Fibroblast of skin of right biceps (primary cell): ENCODE measurements at regions not wholly inside any gene's neighbourhood (a gene's known extent, or its start where the extent isn't known, plus 50 kb on each side); places are given as distances from the start of the nearest gene placed in this dataset.
"Not testable (repeated sequence)": the region's sequence is repeated elsewhere in the genome, so short reads cannot be mapped to it uniquely, and the experiment has no call there.

Experiments used
- DNase-seq: peaks from one replicate; pipeline ENCODE4 v3.0.0-alpha.2; 2013

DNA sequence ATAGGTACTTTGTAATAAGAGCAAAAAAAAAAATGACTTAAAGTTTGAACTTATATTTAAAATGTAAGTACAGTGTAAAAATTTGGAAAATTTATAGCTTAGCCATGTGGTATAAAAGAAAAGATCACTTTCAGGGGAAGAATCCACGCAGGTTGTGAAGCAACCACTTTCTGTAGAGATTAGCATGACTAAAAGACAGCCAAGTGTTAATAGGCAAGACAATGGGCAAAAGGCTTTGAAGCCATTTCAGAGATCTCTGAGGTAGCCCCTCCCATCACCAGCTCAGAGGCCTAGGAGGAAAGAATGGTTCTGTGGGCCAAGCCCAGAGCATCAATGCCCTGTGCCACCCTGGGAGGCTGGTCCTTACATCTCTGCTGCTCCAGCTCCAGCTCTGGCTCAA is 346.3 kb upstream of the CHD1 start:
- no peak for DNase-seq

DNA sequence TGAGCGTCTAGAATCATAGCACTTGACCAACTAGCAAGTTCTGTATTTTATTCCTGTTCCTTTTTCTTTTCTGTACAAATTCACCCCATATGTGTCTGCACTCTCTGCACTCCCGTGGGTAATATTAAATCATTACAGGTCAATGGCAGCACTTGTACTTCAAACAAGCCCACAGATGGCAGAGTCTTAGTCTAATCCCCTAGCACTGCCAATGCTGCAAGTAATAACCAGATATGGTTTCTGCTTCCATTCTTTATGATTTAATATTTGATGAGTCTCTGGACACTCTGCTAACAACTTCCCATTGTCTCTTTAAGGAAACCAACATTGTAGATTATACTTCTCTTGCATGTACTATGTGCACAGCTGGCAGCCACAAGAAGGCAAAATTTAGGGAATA is 343.8 kb upstream of the CHD1 start:
- DNase-seq: no peak

DNA sequence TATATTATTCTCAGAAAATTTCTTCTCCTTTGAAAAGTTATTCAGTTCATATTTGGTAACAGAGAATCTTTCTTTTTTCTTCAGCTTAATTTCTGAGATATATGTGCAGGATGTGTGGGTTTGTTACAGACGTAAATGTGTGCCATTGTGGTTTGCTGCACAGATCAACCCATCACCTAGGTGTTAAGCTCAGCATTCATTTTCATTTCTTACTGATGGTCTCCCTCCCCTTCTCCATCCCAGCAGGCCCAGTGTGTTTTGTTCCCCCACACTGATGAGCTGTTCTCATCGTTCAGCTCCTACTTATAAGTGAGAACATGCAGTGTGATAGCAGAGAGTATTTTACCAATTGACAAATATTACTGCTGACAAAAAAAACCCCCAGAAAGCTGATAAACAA is 330.0 kb upstream of the CHD1 start:
- DNase-seq: no peak

DNA sequence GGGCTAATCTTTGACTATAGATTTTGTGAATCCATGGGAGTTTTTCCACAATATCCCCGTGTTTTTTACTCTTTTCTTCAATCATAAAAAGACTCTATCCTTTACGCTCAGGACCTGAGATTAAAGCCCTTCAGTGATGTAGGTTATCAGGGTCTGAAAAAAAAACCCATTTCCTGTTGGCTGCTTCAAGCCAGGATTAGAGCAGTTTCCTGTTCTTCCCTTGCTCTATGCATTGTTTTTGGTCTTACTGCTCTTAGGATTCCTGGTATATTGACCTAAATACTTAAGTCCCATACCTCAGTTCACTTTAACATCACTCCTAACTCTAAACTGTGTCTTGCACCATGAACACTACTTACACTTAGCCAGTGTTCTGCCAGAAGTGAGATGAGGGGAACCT is 319.3 kb upstream of the CHD1 start:
- DNase-seq: no peak

DNA sequence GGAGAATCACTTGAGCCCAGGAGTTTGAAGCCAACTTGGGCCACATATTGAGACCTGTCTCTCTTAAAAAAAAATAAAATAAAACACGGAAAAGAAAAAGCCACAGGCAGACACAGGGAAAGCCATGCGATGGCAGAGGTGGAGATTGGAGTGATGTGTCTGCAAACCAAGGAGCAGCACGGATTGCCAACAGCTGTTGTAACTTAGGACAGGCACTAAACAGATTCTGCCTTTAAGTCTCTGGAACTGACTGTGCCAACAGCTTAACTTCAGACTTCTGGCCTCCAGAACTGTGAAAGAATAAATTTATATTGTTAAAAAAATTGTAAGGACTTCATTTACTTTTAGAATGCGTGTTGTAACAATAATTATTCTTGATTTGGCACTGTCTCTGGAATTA is 318.5 kb upstream of the CHD1 start:
- no peak for DNase-seq

DNA sequence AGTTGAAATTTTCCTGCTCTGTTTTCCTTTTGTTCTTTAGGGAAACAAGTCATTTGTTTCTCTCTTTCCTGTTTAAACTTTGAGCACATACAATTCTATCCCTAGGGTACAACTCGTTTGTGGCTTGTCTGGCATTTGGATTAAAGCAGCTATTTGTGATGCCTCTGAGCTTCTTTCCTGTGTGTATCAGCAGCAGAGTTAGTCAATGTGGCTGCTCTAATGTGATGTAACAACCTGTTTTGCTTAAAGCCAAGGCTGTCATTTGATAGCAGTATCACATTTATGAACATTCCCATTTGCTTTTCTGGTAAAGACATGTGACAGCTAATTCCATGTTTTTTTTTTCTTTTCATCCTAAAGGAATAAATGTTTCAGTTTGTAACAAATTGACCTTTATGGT is 314.3 kb upstream of the CHD1 start:
- DNase-seq: no peak

DNA sequence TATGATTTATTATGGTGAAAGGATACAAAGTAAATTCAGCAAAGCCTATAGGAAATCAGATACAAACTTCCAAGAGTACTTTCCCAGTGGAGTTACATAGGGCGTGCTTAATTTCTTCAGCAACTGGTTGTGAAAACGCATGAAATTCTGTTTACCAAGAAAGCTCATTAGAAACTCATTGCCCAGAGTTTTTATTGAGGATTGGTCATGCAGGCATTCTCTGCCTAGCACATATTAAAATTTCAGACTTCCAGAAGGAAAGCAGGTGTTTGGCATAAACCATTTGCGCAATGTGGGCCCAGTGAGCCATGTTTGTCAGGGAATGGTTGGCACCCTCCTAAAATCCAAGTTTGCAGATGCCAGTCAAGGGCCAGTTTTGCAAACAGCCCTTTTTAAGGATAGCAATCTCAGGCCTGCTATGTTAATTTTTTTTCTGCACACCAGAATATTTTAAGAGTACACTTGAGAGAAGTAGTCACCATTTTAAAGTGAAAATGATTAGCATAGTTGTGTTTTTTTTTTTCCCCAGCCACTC is 311.1 kb upstream of the CHD1 start:
- DNase-seq: no peak

DNA sequence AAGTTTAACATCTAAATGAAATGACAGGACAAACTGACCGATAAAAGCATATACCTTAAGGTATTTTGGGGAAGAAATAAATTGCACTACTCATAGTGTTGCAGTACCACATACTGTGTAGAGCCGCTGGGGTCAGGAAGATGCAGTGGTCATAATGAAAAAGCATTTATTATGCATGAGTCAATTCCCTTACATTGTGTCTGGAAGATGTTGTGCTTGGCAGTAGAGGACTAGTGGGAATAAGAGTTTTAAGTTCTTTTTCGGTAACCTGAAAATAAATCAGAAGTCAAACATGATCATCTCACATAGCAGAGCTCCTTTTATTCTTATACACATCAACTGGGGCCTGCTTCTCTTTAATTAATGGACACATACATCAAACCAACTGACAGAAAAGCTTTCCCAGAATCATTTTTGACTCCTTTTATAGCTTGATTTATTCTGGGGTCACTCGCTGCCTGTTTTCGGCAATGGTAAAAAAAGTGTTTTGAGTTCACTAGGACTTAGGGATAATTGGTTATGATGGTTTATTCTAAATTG is 262.5 kb upstream of the CHD1 start:
- DNase-seq: peak; percentile 14

DNA sequence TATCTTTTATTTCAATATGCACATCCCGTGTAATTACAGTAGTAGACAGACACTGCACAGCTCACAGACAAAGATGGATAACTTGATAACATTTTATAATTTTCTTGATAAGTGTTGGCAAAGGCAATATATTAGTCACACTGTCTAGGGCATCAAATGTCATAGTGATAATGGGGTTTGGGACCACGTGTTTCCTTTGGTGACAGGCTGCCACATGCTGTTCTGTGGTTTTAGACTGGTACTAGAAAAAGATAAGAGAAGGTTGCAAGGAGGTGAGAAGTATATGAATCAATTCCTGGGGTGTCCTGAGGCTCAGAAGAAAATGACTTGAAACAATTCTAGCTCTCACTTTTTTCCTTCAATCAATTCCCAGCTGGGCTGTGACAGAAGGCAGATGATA is 258.8 kb upstream of the CHD1 start:
- no peak for DNase-seq

DNA sequence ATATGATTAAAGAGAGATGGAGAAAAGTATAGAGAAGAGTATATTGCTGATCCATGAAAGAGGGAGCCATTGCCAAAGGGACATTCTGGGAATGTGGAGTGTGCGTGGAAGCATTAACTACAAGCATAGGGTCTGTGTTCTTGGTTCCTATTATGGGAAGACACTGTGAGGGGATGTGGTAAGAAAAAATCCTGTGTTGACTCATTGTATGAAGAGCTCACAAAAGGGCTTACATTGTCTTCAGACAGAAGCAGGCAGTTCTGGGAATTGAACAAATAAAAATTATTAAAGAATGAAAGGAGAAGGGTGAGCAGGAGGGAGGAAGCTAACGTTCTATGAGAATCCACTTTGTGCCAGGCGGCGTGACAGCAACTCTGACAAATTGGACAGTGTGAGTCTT is 250.4 kb upstream of the CHD1 start:
- no peak for DNase-seq

DNA sequence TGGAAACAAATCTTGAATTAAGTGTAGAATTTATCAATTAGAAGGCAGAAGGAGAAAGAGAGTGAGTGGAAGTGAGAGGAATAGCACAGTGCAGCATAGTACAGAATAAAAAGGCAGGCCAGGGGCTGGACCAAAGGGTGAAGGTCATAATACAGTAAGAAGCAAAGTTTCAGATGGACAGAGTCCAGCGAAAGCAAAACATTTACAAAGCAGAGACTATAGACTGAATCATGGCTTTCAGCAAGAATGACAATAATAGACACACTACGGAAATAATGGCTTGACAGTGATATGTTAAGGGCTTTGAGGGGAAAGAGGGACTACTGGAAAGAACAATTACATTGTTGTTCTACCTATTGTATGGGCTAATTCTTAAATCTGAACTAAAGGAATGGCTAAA is 249.0 kb upstream of the CHD1 start:
- no peak for DNase-seq

DNA sequence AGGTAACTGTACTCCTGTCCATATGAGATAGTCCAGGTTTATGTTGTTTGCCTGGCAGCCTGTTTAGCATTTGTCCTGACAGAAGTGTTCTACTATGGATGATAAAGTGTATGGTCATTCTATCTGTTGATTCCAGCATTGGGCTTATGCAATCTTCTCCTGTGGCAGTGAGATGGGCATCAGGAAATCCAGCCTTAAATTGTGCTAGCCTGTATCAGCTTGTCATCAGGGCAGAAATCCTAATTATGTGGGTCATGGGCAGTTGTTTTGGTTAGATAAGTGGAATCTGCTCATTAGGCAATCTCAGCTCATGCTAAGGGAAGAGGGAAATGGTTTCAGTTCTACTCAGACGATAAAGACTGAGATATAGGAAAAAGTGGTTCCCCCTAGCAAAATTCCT is 247.4 kb upstream of the CHD1 start:
- no peak for DNase-seq

DNA sequence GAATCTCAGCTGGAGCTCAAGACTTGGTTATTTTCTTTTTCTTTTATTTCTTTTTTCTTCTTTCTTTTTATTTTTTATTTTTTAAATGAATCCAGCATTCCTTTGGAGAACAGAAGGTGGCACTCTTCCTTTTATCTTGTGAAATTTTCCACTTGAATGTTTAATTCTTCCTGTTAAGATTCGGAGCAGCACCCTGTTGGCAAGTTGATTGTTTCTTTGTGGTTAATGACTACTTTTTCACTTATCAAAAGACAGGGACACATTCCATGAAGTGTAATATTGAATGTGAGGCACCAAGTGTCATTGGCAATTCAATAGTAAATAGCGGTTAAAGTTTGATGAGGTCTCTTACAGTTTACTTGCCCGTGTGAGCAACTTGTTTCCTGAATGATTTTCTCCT is 240.5 kb upstream of the CHD1 start:
- DNase-seq: no peak

DNA sequence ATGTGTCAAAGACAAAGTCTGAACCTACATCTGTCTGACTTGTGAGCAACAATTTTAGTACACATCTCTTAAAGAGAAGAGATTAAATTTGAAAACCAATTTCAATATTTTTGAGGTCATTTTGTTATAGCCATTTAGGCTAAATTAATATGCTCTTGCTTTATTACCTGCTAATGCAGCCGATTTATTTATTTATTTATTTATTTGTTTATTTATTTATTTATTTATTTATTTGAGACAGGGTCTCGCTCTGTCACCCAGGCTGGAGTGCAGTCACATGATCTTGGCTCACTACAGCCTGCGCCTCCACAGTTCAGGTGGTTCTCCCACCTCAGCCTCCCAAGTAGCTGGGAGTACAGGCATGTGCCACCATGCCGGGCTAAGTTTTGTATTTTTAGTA is 232.7 kb upstream of the CHD1 start:
- not testable (repeated sequence) for DNase-seq

DNA sequence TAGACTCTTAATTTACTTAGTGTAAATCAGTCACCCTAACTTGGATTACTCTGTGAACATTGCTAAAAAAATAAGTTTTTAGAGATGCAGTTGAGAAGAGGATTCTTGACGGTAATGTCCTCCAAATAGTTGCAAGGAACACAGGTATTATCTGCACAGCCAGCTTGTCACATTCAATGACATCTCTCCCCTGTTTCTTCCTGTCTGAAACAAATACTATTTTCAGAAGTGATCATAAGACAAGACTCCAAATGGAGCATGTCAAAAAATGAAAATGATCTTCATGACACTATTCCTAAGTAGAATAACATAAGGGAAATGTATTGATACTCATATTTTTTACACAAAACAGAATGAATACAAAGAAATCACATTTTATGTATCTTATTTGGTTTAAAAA is 227.9 kb upstream of the CHD1 start:
- no peak for DNase-seq

DNA sequence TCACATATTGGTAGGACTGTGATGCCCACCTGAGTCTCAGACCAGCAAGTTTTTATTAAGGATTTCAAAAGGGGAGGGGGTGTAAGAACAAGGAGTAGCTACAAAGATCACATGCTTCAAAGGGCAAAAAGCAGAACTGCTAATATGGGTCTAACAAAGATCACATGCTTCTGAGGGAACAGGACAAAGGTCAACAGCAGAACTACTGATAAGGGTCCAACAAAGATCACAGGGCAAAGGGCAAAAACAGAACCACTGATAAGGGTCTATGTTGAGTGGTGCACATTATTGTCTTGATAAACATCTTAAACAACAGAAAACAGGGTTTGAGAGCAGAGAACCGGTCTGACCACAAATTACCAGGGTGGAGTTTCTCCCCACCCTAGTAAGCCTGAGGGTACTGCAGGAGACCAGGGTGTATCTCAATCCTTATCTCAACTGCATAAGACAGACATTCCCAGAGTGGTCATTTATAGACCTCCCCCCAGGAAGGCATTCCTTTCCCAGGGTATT is 214.5 kb upstream of the CHD1 start:
- not testable (repeated sequence) for DNase-seq

DNA sequence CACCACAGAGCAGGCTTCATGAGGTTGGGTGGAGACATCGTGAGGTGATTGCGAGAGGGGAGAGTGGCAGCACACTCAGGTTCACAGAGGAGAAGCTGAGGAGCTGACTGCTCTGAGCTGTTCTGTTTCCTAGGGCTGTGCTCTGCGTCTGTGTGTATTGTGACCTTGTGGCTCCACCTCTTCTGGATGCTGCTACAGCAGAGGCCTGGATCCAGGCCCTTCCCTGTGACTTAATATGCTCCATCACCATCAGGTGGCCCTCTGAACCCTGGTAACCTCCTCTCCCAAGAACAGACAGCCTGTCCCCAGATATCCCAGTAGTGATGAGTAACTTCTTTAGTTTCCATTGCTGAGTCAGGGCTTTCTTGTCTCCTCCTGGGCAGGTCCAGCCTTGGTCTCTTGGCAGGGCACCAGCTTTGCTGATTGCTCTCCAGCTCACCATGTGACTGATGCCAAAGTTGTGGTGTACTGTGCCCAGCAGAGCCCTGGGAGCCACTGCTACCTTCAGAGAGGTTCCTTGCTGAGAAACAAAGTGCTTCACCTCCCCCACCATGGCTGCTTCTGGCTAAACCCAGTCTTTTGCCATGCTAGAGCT is 212.8 kb upstream of the CHD1 start:
- DNase-seq: peak; percentile 1

DNA sequence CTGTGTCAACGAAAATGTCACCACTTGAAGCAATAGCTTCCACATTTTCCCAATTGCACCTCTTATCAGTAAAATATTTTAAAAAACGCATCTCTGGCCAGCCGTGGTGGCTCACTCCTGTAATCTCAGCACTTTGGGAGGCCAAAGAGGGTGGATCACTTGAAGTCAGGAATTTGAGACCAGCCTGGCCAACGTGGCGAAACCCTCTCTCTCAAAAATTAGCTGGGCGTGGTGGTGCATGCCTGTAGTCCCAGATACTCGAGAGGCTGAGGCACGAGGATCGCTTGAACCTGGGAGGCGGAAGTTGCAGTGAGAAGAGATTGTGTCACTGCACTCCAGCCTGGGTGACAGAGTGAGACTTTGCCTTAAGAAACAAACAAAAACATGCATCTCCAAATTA is 210.1 kb upstream of the CHD1 start:
- no peak for DNase-seq

DNA sequence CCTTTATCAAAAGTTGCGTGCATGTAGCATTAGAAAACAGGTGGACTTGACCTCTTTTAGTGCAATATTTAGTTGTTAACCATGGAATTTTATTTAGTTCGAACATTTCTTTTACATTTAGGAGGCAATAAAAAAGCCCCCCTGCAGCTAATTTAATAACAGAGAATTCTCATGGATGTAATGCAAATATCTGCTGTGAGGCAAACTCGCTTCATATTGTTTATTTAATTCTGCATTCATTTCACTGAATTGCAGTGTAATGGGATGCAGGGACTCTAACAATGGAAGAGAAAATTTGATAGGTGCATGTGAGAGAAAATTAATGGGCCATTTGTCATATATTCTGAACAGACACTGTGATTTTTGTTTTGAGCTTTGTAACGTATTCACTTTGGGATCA is 205.1 kb upstream of the CHD1 start:
- DNase-seq: no peak

DNA sequence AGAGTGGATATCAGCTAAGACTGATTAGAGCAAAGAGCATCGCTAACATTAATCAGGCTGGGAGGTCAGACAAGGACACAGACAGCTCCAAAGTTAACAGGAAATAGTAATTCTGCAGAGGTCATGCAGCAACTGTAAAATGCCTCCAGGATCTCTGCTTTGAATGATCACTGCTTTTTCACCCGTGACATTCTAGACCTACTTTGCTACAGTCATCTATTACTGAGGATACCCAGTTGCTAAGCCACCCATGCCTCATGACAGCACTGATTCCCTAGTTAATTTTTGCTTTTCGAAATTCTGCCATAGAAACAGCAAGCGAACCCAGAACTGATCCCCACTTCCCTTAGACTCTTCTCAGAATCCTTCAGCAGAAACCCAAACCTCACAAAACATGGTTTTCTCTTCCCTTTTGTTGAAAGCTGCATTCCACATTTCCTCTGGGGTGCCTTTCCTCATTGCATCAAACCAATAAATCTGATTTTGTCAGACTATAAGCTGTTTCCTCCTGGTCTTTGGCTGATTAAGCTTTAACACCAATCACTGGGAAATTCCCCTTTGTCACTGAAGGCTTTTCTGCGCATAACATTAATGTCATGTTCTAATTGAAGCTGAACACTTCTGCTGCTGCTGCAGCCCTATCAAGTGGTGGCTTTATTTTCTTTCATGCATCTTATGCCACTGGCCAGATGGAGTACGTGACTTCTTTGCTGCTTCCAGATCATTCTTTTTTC is 201.1 kb upstream of the CHD1 start:
- DNase-seq: no peak

DNA sequence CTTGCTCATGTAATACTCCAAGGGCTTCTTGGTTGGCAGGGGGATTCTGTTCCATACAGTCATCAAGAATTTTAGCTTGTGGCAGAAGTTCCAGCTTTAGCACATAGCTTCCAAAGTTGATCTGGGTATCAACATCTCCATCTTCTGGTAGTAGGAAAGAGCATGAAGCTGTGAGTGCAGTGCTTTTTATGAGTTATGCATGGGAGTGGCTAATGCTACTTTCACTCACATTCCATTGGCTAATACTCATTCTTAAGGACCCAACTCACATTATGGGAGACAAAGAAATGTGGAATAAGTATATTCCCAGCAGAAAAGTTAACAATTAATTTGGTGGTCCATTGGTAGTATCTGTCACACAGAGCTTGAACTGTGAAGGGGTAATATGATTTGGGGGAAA is 194.2 kb upstream of the CHD1 start:
- DNase-seq: peak; percentile 17

DNA sequence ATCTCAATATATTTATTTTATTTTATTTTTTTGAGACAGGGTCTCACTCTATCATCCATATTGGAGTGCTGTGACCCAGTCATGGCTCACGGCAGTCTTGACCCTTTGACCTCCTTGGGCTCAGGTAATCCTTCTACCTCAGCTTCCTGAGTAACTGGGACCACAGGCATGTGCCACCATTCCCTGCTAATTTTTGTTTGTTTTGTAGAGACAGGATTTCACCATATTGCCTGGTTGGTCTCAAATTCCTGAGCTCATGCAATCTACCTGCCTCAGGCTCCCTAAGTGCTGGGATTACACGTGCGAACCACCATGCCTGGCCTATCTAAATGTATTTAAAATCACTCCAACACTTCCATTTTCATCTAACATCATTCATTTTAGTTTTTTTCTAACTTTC is 190.5 kb upstream of the CHD1 start:
- no peak for DNase-seq

DNA sequence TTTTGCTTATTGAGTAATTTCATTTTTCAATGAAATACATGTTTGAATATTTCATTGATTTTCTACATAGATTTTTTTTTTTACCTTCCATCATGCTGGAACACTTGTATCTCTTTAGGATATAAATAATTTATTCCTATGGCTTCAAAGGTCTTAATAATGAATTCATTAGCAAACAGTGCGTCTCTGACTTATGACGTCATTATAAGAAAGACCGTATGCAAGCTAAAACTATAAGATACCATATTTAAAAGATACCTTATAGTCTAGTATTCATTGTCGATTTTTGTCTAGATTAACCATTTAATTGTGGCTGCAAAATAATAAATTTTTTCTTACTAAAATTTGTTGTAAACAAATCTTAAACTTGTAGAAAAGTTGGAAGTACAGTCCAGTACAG is 187.7 kb upstream of the CHD1 start:
- no peak for DNase-seq

DNA sequence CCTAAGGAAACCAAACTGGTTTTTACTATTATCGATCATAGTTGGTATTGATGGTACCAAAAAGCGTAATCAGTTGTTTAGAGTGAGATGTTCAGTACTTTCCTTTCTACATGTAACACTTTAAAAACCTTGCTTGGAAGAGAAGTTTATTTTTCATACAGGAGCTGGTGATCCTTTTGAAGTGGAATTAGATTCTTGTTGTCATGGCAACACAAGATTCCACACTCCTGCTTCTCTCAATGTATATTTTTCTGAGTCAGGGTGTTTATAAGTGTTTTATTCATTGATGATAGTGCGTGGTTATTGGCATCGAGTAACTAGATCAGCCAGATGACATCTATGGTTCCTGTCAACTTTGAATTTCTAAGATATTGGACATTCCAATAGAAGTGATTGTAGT is 181.1 kb upstream of the CHD1 start:
- DNase-seq: no peak
